HCT116 (cell line): ENCODE measurements at regions not wholly inside any gene's neighbourhood (a gene's known extent, or its start where the extent isn't known, plus 50 kb on each side); places are given as distances from the start of the nearest gene placed in this dataset.

Experiments
- ATAC-seq: fragments of 200-7000 bp; cut with Tn5 transposase; 2 replicates; pipeline ENCODE4 v1.9.1; 2020; ENCODE audit warnings: mild to moderate bottlenecking, moderate library complexity
- BruUV-seq: library from RNA; stranded (reverse); fragments of 400-500 nt; replicated peaks from 2 replicates; lab custom pipeline; 2021; lab: Mats Ljungman, UMichigan
- CTCF ChIA-PET: fragments of 300-600 bp; sonication (Branson Sonifier 250); formaldehyde crosslinking; loops from one replicate; lab custom pipeline; 2021; ENCODE audit warnings: antibody characterized with exemption; lab: Charles Lee
- POLR2A ChIA-PET: fragments of 300-600, 350-600 bp; sonication (Branson Sonifier 250); formaldehyde crosslinking; loops from one replicate; lab custom pipeline; 2021; ENCODE audit warnings: antibody characterized with exemption; lab: Charles Lee
- RAD21 ChIA-PET, 2 experiments: fragments of 300-600 bp; sonication (Branson Sonifier 250); formaldehyde crosslinking; loops; one replicate each; lab custom pipeline; 2023; ENCODE audit warnings: low total read pairs in 2 of 2; ENCODE audit not compliant: uncharacterized antibody in 2 of 2, unreplicated experiment in 2 of 2, low non-redundant PET in 1 of 2; lab: Charles Lee
- DNase-seq: peaks from one replicate; pipeline ENCODE4 v3.0.0-alpha.2; 2010; ENCODE audit warnings: low read depth, low spot score
- H2AFZ ChIP-seq: fragments of 200-600 bp; shearing (Covaris generic), sonication (generic); 2 replicates; pipeline ENCODE4 v1.6.1; 2017; ENCODE audit warnings: low read depth, mixed run types, mixed read lengths, antibody characterized with exemption, low read length; ENCODE audit not compliant: poor library complexity, severe bottlenecking
- H3K27ac ChIP-seq: 2 replicates; pipeline ENCODE4 v1.5.1; 2012; ENCODE audit warnings: low read depth, low read length
- H3K27me3 ChIP-seq: fragments of 200-600 bp; sonication (generic); 2 replicates; pipeline ENCODE4 v1.6.1; 2016; ENCODE audit warnings: mixed run types, low read length, mixed read lengths; ENCODE audit not compliant: insufficient read depth
- H3K36me3 ChIP-seq, 2 experiments: fragments of 200-500 bp in 1 of 2; fragments of 200-600 bp in 1 of 2; sonication (Bioruptor generic) in 1 of 2; sonication (generic) in 1 of 2; 2 replicates each; pipeline versions ENCODE4 v1.5.1 to v1.6.1; 2014 to 2016; ENCODE audit warnings: low read length in 2 of 2, inconsistent platforms in 1 of 2, mixed read lengths in 1 of 2, mixed run types in 1 of 2; ENCODE audit not compliant: insufficient read depth in 2 of 2, control insufficient read depth in 1 of 2
- H3K4me1 ChIP-seq, 2 experiments: fragments of 200-600 bp in 1 of 2; sonication (generic) in 1 of 2; 2 replicates each; pipeline versions ENCODE4 v1.5.1 to v1.6.1; 2012 to 2017; ENCODE audit warnings: low read length in 2 of 2, inconsistent platforms in 1 of 2, mild to moderate bottlenecking in 1 of 2, mixed read lengths in 1 of 2, mixed run types in 1 of 2, moderate library complexity in 1 of 2; ENCODE audit not compliant: insufficient read depth in 2 of 2, control insufficient read depth in 1 of 2
- H3K4me2 ChIP-seq: fragments of 200-600 bp; sonication (generic); 2 replicates; pipeline ENCODE4 v1.6.1; 2017; ENCODE audit warnings: mixed run types, low read length, mixed read lengths
- H3K4me3 ChIP-seq, 2 experiments: fragments of 200-600 bp in 1 of 2; sonication (generic) in 1 of 2; replicated peaks in 1 of 2; 2 replicates each; pipeline ENCODE4 v1.5.1; 2011 to 2016; ENCODE audit warnings: low read length in 2 of 2, control low read depth in 1 of 2, low read depth in 1 of 2, mild to moderate bottlenecking in 1 of 2, mixed read lengths in 1 of 2, mixed run types in 1 of 2
- H3K79me2 ChIP-seq: fragments of 200-600 bp; sonication (generic); 2 replicates; pipeline ENCODE4 v1.6.1; 2017; ENCODE audit warnings: mild to moderate bottlenecking, mixed run types, low read length, moderate library complexity, mixed read lengths; ENCODE audit not compliant: insufficient read depth
- H3K9ac ChIP-seq: fragments of 200-600 bp; sonication (generic); 2 replicates; pipeline ENCODE4 v1.6.1; 2016; ENCODE audit warnings: low read length, mixed read lengths
- H3K9me2 ChIP-seq: fragments of 200-600 bp; sonication (generic), shearing (Covaris generic); 2 replicates; pipeline ENCODE4 v1.6.1; 2017; ENCODE audit warnings: mixed run types, mild to moderate bottlenecking, moderate library complexity; ENCODE audit not compliant: insufficient read depth
- H3K9me3 ChIP-seq, 2 experiments: fragments of 200-500 bp in 1 of 2; fragments of 200-600 bp in 1 of 2; sonication (Bioruptor generic) in 1 of 2; sonication (generic) in 1 of 2; 2 replicates each; pipeline ENCODE4 v1.6.1; 2014 to 2017; ENCODE audit warnings: low read length in 2 of 2, mixed read lengths in 2 of 2, inconsistent platforms in 1 of 2, low read depth in 1 of 2, mild to moderate bottlenecking in 1 of 2, mixed run types in 1 of 2, moderate library complexity in 1 of 2; ENCODE audit not compliant: control insufficient read depth in 1 of 2, insufficient read depth in 1 of 2
- H4K20me1 ChIP-seq: fragments of 200-600 bp; sonication (generic), shearing (Covaris generic); 2 replicates; pipeline ENCODE4 v1.6.1; 2017; ENCODE audit warnings: mixed run types, mild to moderate bottlenecking, moderate library complexity; ENCODE audit not compliant: insufficient read depth
- ELF1 ChIP-seq: IDR thresholded peaks from 2 replicates; pipeline ENCODE4 v1.6.1; 2012; ENCODE audit warnings: low read depth, borderline replicate concordance
- EZH2phosphoT487 ChIP-seq: fragments of 200-600 bp; IDR thresholded peaks from 2 replicates; pipeline ENCODE4 v1.6.1; 2018; ENCODE audit warnings: antibody characterized with exemption, borderline replicate concordance
- FOSL1 ChIP-seq: IDR thresholded peaks from 2 replicates; pipeline ENCODE4 v1.6.1; 2012; ENCODE audit warnings: low read depth
- POLR2AphosphoS5 ChIP-seq: IDR thresholded peaks from 2 replicates; pipeline ENCODE4 v1.6.1; 2011; ENCODE audit warnings: mild to moderate bottlenecking, low read depth, low read length, moderate library complexity
- RAD21 ChIP-seq: IDR thresholded peaks from 2 replicates; pipeline ENCODE4 v1.6.1; 2012; ENCODE audit warnings: low read depth, mild to moderate bottlenecking
- intact Hi-C: fragments of 100-400 bp; cut with micrococcal nuclease; formaldehyde crosslinking; loops from 2 replicates; pipeline ENCODE4 v1.10.0; 2022

GRCh38 chr5:6812091-6812490 lies 98.9 kb downstream of the TENT4A start:
- no peaks in the 10 kb centered on the region for H3K27me3 ChIP-seq
- no peak overlapping the region for H3K27ac ChIP-seq
- H2AFZ ChIP-seq = no peak overlapping the region
- BruUV-seq = no TSS peak
- CTCF ChIA-PET = no interaction called here
- TF ChIP-seq FOSL1 (no peak), RAD21 (no peak), ELF1 (no peak), EZH2phosphoT487 (no peak), POLR2AphosphoS5 (no peak)
- H3K4me1 ChIP-seq = no peaks in the 10 kb centered on the region
- H3K9me2 ChIP-seq = no peaks in the 10 kb centered on the region
- H3K9me3 ChIP-seq = no peaks in the 10 kb centered on the region; a peak in 1 of 4 replicates
- no peak overlapping the region for H3K4me3 ChIP-seq
- ATAC-seq (no peak), DNase-seq (no peak)
- POLR2A ChIA-PET = no interaction called here
- RAD21 ChIA-PET = no interaction called here
- H3K9ac ChIP-seq = no peak overlapping the region
- no peaks in the 10 kb centered on the region for H3K79me2 ChIP-seq
- no peak overlapping the region for H3K4me2 ChIP-seq
- intact Hi-C loops = no loop called here
- no peaks in the 10 kb centered on the region for H3K36me3 ChIP-seq
- no peaks in the 10 kb centered on the region for H4K20me1 ChIP-seq

GRCh38 chr5:6812800-6813731 lies 99.8 kb downstream of the TENT4A start:
- Histone ChIP-seq H3K27ac (no peak overlapping the region), H3K4me1 (no peaks in the 10 kb centered on the region), H3K27me3 (no peaks in the 10 kb centered on the region), H4K20me1 (no peaks in the 10 kb centered on the region), H3K4me3 (no peak overlapping the region), H3K9me2 (no peaks in the 10 kb centered on the region), H3K9ac (no peak overlapping the region), H3K9me3 (no peaks in the 10 kb centered on the region), H2AFZ (no peak overlapping the region), H3K4me2 (no peak overlapping the region), H3K79me2 (no peaks in the 10 kb centered on the region), H3K36me3 (no peaks in the 10 kb centered on the region)
- no TSS peak for BruUV-seq
- no peak for DNase-seq
- intact Hi-C loops = no loop called here
- RAD21 ChIA-PET = no interaction called here
- CTCF ChIA-PET = no interaction called here
- TF ChIP-seq ELF1 = no peak
- POLR2A ChIA-PET = no interaction called here
- no peak for ATAC-seq
